ENCODE measurements at regions not wholly inside any gene's neighbourhood (a gene's known extent, or its start where the extent isn't known, plus 50 kb on each side); places are given as distances from the start of the nearest gene placed in this dataset.

- DNase-seq (ENCODE audit: low read depth in 2 of 2), result no peak
Observed at GRCh38 chr21:43317959-43318358, 109.0 kb downstream of the SIK1 start.

GRCh38 chr21:43317254-43317748, 109.6 kb downstream of the SIK1 start:
- no peak for DNase-seq (ENCODE audit: low read depth in 2 of 2)

GRCh38 chr21:43316156-43316845, 110.6 kb downstream of the SIK1 start:
- no peak for DNase-seq (ENCODE audit: low read depth in 2 of 2)

GRCh38 chr21:43315244-43316137, 111.4 kb downstream of the SIK1 start:
- peak; percentile 12 to 46 for DNase-seq (ENCODE audit: low read depth in 2 of 2)

GRCh38 chr21:43313939-43314405, 113.0 kb downstream of the SIK1 start:
- no peak for DNase-seq (ENCODE audit: low read depth in 2 of 2)

- no peak for DNase-seq (ENCODE audit: low read depth in 2 of 2)
Observed at GRCh38 chr21:43313221-43313938, 113.6 kb downstream of the SIK1 start.

- no peak for DNase-seq (ENCODE audit: low read depth in 2 of 2)
Observed at GRCh38 chr21:43312751-43313169, 114.2 kb downstream of the SIK1 start.

- DNase-seq (ENCODE audit: low read depth in 2 of 2), result peak in 1 of 2 donors; percentile 7
Observed at GRCh38 chr21:43312011-43312410, 114.9 kb downstream of the SIK1 start.

- no peak for DNase-seq (ENCODE audit: low read depth in 2 of 2)
Observed at GRCh38 chr21:43311301-43311817, 115.6 kb downstream of the SIK1 start.

- no peak for DNase-seq (ENCODE audit: low read depth in 2 of 2)
Observed at GRCh38 chr21:43308815-43309283, 118.1 kb downstream of the SIK1 start.

GRCh38 chr21:43308101-43308814, 118.7 kb downstream of the SIK1 start:
- no peak for DNase-seq (ENCODE audit: low read depth in 2 of 2)

- no peak for DNase-seq (ENCODE audit: low read depth in 2 of 2)
Observed at GRCh38 chr21:43307677-43308070, 119.3 kb downstream of the SIK1 start.

GRCh38 chr21:43306911-43307676, 119.8 kb downstream of the SIK1 start:
- DNase-seq (ENCODE audit: low read depth in 2 of 2), result peak in 1 of 2 donors; percentile 51

GRCh38 chr21:43306391-43306790, 120.5 kb downstream of the SIK1 start:
- DNase-seq (ENCODE audit: low read depth in 2 of 2), result no peak

GRCh38 chr21:43305811-43306311, 121.1 kb downstream of the SIK1 start:
- no peak for DNase-seq (ENCODE audit: low read depth in 2 of 2)

- DNase-seq (ENCODE audit: low read depth in 2 of 2), result no peak
Observed at GRCh38 chr21:43305336-43305665, 121.6 kb downstream of the SIK1 start.

- DNase-seq (ENCODE audit: low read depth in 2 of 2), result no peak
Observed at GRCh38 chr21:43304621-43305335, 122.2 kb downstream of the SIK1 start.

- no peak for DNase-seq (ENCODE audit: low read depth in 2 of 2)
Observed at GRCh38 chr21:43304206-43304605, 122.7 kb downstream of the SIK1 start.
